ENCODE measurements at regions not wholly inside any gene's neighbourhood (a gene's known extent, or its start where the extent isn't known, plus 50 kb on each side); places are given as distances from the start of the nearest gene placed in this dataset.

DNA sequence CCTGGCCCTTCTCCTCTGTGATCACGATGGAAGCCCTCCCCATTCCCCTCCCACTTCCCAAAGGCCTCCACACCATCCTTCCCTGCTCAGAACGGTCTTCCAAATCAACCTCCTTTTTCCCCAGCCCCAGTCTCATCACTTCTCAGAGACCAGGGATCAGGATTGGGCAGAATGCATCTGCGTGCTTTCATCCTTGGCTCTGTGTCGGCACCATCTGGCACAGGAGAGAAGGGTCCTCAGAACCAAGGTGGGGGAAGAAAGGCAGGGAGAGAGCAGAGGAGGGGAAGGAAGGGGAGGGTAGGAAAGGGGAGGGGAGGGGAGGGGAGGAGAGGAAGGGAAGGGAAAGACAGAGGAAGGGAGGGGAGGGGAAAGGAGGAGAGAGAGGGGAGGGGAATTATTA, 52.4 kb upstream of the FICD start:
- DNase-seq = no peak

DNA sequence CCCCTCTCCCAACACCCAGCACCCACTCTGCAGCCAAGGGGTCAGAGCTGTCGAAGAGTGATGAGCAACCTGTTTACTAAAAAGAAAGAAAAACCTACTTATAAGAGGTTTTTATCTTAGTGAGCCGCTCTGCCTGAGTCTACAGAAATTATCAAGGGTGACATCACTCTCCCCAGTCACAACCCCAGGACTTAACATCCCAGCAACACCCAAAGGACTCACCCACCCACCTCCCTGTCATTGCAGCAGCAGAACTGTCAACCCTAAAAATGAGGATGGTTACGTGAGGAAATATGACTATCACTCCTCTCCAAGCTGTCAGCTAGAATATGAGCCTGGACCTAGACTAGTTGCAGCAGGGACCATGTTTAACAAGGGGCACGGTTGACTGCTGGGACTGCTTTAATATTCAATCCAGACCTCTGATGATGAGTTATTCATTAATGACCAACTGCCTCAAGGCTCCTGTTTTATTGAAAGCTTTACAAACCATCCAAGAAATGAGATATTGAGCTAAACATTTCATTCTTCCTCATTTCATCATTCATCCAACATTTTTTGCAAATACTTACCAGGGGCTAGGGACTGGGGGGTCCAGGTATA, 53.9 kb upstream of the FICD start:
- peak in 7 of 56 donors; percentile 1 to 17 (median 6) for DNase-seq

DNA sequence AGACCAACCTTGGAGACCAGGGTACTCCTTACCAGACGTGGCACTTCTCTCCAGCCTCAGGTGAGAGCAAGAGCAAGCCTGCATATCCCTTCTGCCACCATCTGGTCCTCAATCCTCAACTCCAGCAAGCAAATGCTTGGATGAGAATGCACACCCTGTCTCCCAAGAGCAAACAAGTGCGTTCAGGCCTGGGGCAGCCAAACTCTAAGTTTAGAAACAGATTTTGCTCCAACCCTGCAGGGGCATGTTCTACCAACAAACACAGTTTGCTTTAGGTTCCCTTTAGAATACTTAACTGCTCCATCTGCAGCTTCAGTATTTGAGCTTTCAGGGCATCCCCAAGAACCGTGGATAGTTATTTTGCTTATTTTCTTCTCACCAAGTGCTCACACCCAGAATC, 55.9 kb upstream of the FICD start:
- DNase-seq = no peak

DNA sequence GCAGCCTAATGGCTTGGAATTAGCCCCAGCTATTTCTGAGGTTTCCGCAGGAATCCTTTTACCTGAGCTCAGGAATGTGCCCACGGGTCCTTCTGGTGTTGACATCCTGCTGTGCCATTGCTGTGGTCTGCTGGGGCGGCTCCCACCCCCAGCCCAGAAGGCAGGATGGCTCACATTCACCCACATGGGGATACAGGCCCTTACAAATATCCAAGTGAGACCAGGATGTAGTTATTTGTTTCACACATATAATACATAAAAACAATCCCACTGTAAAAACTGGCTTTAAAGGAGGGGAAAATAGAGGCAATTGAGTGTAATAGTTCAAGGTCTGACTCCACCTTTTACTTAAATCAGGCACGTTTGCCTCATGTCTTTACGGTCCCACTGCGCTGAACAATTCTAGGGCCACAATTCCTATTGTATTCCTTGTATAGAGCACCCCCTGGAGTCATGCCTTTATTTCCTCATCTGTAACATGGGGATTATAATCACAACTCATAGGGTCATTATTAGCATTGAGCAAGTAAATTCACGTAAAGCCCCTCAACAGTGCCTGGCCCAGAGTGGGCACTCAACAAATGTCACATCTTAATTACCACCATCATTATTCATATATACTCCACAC, 57.2 kb upstream of the FICD start:
- DNase-seq = peak in 1 of 56 donors; percentile 7

DNA sequence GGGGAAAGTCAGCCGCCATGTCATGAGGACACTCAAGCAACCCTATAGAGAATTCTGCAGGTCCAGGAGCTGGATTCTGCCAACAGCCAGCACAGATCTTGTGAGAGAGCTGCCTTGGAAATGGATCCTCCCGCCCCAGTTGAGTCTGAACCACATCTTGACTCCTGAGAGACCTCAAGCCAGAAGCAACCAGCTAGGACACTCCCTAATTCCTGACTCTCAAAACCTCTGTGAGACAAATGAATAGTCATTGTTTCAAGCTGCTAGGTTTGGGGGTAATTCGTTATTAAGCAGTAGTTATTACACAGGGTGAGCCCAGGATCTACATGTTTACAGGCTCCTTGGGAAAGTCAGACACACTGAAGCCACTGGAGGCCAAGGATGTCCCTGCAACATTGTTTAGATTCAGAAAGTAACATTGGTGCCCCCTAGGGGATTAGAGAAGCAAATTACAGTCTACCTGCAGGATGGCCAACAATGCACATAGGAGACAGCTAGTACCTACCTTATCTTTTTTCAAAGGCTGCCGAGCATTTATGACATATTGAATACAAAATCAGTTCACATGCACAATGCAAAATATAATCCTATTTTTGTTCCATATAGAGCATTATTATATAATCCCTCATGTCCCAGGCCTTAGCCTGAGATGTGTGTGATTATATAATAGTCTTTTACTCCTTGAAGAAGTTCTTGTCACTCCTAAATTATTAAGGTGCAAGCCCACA, 57.9 kb upstream of the FICD start:
- peak in 5 of 56 donors; percentile 3 to 25 (median 8) for DNase-seq

DNA sequence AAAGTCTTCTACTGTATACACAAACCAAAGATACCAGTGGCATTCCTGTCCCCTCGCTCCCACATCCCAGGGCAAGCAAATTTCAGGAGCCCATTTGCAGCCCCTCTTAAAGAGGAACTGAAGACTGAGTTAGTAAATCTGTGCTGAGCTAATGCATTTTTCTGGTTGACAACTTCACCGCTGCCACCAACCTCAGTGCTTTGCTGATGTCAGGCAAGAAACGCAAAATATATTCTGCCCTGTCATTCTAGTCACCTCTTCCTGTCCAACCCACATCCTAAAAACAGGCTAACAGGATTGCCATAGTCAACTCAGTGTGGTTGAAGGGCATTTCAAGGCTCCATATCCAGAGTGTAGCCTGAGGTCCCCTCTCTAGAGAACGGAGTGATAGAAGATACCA, 59.4 kb upstream of the FICD start:
- DNase-seq = no peak

DNA sequence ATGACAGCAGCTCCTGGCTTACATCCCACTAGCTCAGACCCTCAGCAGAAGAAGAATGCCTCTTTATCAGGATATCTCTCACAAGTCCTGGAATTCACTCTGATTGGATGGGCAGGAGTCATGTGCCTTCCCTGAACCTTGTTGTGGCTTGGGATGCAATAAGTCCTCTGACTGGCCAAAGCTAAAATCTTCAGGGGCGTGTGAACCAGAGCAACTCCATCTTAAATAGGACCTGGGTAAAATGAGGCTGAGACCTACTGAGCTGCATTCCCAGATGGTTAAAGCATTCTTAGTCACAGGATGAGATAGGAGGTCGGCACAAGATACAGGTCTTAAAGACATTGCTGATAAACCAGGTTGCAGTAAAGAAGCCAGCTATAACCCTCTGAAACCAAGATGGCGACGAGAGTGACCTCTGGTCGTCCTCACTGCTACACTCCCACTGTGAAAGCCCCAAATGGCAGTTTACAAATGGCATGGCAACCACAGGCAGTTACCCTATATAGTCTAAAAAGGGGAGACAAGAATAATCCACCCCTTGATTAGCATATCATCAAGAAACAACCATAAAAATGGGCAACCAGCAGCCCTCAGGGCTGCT, 60.4 kb upstream of the FICD start:
- DNase-seq = no peak

DNA sequence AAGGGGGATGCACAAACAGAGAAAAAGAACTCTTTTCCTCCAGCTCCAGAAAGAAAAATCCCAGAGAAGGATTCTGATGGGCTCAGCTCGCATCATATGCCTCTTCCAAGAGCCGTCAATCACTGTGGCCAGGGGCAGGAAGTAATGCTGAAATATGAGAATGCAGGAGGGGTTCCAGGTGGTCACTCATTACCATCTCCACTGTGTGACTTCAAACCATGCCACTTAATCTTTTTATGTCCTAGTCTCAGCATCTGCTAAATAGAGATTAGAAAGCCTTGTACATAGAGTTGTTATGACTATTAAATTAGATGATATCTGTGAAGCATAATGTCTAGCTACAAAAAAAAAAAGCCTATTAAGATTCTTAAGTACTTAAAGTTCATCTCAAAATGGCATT, 65.6 kb upstream of the FICD start:
- DNase-seq = no peak

DNA sequence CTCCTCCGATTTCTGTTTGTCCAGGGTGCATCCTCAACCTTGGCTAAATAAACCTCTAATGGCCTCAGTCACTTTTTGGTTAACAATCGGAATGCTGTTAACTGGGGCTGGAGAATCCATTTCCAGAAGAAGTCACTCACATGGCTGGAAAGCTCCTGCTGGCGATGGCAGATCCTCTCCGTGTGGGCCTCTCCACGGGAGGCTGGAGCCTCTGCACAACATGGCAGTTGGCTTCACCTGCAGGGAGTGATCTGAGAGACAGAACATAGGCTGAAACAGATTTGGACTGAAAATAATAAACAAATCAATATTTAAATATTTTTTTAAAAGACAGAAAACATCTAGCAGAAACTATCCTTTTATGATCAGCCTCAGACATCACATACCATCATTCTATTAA, 66.8 kb upstream of the FICD start:
- DNase-seq = no peak

DNA sequence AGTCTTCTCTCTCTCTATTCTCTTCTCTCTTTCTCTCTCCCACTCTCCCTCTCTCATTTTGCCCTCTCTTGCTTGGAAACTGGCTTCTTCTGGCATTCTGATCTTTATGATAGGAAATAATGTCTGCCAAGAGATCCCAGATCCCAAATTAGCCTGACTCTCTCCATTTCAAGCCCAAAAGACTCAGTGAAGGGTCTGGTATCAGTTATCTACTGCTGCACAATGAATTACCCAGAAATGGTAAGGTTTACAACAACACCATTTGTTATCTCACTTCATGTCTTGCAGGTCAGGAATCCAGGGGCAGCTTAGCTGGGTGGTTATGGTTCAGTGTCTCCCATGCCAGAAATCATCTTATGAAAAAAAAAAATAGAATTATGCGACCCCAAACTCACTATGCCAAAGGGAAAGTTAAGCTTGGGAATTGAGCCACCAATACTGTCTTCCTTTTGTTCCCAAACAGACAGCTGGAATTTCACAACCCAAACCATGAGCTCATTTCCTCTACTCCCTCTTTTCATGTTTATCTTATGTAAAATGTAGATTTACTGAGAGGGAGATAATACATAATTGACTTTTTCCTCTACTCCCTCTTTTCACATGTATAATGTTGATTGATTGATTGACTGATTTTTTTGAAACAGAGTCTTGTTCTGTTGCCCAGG, 67.8 kb upstream of the FICD start:
- DNase-seq = no peak

DNA sequence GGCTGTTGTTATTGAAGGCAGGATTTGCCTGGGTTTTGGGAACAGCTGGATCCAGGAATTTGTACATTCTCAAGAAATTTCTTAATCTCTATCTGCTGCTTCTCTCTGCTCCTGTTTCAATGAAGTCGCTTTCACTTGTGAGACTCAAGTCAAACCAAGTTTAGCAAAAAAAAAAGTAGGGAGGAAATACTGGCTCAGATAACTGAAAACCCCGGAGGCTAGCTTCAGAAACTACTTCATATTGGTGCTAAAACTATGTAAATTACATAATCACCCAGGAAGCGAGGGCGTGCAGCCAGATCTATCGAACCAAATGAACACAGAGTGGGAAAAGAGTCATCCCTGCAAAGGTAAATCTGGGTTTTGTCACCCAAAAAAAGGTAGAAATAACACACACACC, 68.3 kb upstream of the FICD start:
- DNase-seq = peak in 12 of 56 donors; percentile 3 to 54 (median 10)

DNA sequence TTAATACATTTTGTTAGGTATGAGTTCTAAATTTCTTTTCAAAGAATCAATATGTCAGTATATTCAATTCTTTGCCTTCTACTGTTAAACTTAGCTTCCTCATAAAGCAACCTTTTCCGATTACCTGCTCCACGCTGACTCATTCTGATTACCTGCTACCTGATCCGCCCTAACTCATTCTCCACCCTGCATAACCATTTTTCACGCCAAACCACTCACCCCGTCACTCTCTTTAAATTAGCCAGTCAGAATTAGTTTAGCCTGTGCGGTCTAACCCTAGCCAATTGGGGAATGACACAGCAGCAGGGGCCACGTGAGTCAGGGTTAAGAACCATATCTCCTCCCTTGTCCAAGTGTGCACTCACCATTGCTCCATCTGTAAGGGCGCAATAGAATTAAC, 72.2 kb upstream of the FICD start:
- DNase-seq = no peak

DNA sequence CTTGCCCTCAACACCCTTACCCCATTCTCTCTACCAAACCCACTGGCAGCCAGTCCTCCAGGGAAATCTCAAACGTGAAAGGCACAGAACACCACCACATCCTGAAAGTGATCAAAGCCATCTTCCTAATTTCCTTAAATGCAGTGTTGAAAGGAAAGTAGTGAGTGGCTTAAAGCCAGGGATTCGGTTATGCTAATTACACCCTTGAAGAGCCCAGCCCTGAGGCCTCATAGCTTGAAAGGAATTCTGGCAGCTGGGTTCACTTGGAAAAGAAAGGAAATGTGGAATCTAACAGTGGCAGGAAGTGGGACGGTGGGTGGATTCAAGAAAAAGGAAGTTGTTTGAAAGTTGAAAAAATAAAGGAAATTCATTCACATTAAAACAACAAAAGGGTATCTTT, 73.0 kb upstream of the FICD start:
- no peak for DNase-seq

DNA sequence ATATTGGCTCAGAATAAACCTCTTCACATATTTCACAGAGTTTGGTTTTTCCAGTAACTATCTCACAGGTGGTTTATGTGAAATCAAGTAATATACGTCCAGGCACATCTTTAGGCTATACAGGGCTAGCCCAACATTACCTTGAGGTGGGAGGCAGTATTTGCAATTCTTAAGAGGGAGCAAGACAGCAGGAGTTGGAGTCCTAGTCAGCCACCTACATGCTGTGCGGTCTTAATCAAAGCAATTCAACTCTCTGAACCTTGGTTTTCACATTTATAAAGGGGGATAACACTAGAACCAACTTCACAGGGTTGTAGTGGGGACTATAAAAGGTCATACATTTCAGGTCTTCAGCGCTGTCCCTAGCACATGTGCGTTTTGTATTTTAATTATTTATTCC, 73.5 kb upstream of the FICD start:
- DNase-seq = no peak

DNA sequence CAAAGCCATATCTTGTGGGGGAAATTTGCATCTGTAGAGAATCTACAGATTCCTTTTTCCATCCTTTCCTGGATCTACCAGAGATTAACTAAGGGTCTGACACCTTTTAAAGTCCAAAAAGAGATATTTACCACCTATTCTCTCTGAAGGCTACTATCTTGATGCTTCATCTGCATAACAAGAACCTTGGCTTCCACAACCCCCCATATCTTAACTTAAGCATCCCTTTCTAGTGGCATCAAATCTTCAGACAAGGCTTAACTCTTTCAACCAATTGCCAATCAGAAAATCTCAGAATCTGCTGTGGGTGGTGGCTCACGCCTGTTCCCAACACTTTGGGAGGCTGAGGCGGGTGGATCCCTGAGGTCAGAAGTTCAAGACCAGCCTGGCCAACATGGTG, 74.3 kb upstream of the FICD start:
- no peak for DNase-seq

DNA sequence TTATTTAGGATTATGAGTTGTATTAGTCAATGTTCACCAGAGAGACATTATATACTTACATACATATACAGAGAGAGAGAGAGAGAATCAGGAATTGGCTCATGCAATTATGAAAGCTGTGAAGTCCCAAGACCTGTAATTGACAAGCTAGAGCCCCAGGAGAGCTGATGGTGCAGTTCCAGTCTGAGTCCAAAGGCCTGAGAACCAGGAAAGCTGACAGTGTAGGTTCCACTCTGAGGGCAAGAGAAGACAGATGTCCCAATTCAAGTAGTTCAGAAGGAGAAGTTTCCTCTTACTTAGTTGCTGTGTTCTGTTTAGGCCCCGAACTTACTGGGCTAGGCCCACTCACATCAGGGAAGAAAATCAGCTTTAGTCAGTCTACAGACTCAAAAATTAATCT, 76.4 kb upstream of the FICD start:
- no peak for DNase-seq

DNA sequence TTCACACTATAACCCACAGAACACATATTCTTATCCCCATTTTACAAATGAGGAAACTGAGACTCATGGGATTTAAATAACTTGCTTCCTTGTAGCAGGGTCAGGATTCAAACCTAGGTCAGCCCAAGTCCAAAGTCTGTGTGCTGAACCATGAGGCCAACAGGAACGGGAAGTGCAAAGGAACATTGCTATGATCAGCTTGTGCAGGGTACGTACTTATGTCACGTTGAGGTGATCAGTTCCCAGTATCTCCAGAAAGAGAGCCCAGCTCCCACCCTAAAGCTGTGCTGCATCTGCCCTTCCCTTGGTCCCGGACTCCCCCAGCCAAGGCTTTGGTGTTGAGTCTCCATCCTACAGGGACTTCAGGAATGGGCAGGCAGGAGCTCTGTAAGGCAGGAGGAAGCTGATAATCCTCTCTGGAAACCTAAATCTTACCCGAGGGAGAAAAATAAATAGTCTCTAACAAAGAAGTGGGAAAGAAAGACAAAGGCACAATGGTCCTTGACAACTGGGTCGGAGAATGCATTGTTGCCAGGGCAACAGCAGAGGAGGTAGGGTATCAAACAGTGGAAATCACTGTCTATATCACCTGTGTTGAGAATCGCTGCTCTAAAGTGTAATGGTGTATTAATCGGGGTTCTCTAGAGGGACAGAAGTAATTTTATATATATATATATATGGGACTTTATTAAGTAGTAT, 82.5 kb upstream of the FICD start:
- DNase-seq = no peak

DNA sequence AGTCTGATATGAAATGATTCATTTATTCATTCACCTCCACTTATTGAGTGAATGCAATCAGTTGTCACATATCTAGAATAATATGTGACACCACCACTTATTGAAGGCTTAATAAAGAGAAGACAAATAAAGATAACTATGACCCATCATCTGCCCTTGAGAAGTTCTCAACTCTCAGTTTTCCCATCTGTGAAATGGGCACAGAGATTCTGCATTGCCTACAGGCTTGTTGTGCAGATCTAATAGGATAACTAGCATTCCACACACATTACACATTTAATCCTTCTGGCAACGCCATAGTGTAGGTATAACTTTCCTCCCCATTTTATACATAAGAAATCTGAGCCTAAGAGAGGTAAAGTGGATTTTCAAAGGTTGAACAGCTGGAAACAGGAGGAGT, 84.2 kb upstream of the FICD start:
- DNase-seq = no peak

DNA sequence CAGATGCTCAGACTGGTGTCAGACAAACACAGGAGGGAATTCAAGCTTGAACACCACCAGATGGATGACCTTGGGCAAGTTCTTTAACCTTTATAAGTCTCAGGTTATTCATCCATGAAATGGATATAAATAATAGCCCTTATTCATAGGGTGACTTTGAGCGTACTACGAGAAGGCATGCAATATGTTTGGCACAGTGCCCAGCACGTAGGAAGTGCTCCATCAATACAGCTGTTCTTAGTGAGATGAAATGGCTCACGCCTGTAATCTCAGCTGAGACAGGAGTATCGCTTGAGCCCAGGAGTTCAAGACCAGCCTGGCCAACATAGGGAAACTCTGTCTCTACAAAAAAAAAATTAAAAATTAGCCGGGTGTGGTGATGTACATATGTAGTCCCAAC, 84.8 kb upstream of the FICD start:
- DNase-seq = no peak

DNA sequence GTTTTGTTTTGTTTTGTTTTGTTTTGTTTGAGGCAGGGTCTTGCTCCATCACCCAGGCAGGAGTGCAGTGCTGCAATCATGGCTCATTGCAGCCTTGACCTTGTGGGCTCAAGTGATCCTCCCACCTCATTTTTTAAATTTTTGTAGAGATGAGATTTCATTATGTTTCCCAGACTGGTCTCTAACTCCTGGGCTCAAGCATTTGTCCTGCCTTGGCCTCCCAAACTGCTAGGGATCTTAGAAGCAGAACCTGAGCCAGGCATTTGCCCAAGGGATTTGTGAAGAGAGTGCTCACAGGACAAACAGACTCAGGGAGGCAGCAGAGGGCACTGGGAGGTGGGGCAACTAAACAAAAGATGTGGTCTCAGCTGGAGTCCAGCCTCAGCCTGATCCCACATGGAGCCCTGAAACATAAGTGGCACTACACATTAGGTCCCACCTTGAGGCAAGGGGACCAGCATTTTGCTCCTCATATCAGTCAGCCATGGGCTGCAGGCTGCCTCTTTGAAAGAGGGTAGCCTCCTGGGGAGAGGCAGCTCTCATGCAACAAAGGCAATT, 86.2 kb upstream of the CMKLR1 start:
- no peak for DNase-seq

DNA sequence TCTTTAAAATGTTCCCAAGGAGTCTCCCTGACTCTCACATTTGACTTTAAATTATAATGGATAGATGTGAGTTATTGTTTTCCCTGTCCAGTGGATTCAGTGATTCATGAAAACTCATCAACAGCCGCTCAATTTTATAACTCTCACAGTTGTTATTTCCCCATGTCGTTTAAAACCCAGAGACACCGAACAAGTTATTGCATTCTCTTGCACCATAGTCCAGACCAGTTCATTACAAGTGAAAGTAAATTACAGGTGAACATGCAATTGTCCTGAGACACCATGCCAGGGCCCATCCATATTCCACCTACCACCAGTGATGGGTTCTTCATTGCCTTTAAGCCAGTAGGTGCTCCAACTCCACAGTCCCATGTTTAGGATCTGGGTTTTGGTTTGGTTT, 85.7 kb upstream of the CMKLR1 start:
- DNase-seq = no peak
